GM18519 (cell line): ENCODE measurements at regions not wholly inside any gene's neighbourhood (a gene's known extent, or its start where the extent isn't known, plus 50 kb on each side); places are given as distances from the start of the nearest gene placed in this dataset.

Experiments
- ATAC-seq: cut with Tn5 transposase; IDR thresholded peaks from one replicate; pipeline ENCODE4 v1.9.1; 2021; ENCODE audit warnings: mild to moderate bottlenecking, moderate library complexity; ENCODE audit not compliant: unreplicated experiment, low FRiP score

DNA sequence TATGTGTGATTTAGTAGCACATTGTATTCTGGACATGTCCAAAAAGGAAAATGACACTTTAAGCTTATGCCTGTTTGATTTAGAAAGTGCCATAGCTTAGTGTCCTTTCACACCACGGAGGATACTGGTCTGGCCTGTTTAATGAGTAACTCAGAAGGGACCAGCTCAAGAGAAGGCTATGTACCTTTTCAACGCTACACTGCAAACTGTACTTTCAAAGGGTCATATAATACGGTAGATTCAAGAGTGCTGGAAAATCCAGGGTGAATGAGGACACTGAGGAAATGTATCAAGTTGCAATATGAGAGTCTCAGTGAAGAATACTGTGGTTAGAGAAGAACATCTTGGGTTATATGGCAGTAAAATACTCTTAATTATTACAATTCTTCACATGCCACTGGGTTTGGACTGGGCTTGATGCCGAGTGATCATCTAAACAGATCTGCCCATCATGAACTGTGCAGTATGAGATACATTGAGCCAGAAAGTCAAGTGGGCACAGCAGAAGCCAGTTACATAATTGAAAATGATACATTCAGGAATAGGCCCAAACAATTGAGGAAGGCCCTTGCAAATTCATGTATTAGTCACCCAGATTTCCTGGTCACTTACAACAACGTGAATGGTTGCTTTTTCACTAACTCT lies 1211.5 kb upstream of the CDH9 start:
- no peak for ATAC-seq

DNA sequence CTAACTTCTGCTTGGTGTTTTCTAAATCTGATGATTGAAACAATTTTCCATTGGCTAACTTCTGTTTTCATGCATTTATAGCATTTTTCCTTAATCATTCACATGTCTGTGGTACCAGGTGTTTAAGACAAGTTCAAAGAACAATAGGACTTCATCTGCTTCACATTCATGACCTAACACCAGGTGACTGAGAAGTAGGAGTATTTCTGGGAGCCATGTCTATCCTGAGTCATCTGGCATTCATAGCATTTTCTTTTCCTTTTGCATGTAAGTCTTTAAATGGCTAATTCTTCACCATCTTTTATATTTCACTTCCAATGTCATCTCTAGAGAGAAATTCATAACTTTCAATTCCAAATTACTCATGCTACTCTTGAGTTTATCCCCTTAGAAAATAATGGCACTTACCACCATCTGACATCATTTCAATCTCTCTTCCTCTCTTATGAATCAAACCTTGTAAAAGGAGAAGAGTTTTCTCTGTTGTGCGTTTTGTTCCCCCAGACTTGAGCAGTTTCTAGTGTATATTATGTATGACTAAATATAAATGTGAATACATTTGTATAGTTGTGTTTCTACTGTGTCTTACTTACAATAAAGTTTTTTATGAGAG lies 1196.1 kb upstream of the CDH9 start:
- no peak for ATAC-seq

DNA sequence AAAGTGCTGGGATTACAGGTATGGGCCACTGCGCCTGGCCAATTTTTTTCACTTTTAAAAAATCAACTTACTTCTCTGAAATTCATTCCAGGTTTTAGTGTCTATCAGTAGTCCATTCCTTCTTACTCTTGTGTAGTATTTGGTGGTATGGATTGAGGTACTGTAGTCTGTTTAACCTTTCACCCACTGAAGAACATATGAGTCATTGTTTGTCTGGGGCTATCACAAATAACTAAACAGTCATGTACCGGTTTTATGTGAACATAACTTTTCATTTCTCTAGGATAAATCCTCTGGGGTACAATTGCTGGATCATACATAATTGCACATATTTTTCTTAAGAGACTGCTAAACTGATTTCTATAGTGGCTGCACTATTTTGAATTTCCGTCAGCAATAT lies 1188.0 kb upstream of the CDH9 start:
- ATAC-seq, result no peak

DNA sequence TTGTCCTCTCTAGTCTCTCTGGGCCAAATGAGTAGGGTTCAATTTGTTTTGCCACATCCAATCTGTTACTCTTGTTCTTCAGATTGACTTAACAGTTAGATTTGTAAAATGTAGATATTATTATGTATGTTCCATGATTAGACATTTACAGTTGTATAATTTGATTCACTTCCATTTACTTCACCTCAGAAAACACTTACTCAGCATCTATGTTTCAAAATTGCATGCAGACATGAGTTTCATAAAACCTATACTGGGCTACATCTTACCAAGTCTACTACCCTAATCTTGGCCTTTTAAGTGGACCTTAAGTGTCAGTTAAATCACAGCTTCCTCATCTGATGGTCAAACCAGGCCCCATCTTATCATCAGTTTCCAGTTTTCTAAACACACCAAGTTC lies 1181.2 kb upstream of the CDH9 start:
- no peak for ATAC-seq

DNA sequence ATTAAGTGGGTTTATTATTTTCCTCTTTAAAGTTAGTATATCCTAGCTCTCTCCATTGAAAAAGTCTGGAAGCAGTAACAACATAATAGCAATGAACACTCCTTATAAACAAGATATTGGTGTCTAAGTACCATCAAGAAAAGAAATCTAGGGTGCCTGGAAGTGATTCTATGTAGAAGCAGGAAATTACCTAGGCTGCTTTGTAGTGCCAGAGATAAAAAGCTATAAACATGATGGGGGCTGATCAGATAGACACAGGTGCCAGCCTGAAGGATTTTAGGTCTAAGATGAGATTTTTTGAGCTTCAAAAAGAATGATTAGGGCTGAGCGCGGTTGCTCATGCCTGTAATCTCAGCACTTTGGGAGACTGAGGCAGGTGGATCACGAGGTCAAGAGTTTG lies 1179.3 kb upstream of the CDH9 start:
- ATAC-seq, result no peak

DNA sequence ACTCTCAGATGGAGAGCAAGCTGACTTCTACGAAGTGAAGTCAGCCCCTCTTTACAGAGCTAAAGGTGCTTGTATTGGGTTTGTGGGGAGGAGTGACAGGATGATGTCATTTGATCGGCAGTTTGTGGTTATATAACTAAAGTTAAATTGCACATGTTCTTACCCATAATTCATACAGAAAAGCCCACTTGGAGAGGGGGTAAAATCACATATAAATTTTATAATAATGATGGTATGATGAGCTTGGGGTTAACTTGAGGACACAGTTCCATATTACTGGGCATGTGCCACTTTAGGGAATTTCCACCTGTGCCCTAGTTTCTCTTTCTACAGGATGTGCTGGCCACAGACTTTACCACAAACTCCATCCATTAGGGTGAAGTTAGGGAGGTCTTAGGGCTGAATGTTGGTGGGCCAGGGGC lies 1178.6 kb upstream of the CDH9 start:
- peak; percentile 73 for ATAC-seq

DNA sequence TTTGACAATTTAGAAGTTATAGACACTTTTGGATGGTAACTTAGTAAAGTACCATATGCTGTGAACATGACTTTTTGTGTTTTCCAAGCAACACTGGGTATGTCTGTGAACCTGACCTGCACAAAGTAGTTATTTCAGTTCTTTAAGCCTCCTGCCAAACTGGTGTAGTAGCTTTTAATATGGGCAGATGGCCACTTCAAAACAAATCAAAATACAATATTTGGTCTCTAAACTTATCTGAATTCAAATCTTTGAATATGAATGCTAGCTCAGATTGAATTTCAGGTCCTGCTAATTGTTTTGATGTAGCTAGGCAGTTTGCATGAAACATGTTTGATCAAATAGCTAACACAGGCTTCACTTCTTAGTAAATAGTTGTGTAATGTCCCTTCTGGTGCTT lies 1176.7 kb upstream of the CDH9 start:
- ATAC-seq, result no peak

DNA sequence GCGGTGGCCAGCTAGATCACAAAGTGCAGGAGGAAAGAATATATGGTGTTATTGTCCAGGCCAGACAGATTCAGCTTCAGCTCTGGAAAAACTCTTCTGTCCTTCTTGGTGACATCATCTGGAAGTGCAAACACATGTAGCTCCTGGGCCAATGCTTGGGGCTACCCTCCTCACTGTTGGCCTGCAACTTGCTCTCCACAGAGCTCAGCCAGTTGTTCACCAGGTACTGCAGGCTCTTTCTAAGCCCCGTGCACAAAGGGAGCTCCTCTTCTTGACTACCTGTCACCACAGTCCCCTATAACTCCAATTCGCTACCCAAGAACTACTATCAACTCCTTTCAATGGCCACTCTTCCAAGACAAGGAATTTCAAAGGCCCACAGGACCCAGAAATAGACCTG lies 1175.9 kb upstream of the CDH9 start:
- no peak for ATAC-seq

DNA sequence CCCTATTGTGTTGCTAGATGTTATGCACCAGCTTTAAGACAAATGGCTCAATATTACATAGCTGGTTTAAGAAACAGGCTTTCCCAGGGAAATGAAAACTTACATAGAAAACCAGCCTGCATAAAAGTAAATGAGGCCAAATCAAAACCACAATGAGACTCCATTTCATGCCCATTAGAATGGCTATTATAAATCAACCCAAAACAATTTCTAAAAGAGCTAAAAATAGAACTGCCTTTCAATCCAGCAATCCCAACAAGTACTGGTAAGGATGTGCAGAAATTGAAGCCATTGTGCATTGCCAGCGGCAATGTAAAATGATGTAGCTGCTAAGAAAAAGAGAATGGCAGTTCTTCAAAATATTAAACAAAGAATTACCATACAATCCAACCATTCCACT lies 1170.0 kb upstream of the CDH9 start:
- no peak for ATAC-seq

DNA sequence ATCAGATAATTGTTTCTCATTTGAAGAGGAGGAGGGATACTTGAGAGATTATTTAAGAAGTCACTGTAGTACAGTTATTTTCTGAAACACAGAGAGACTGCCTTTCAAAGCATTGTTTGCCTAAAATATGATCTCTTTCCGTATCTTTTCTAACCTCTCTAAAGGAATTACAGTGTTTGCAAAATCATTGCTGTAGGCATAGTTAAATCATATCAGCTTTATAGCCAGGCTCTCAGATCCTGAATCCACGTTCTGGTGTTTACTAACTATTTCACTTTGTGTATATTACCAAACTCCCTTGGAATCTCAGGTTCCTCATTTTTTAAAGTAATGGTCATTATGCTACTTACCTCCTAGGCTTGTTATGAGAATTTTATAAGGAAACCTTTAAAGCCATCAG lies 1151.6 kb upstream of the CDH9 start:
- no peak for ATAC-seq

DNA sequence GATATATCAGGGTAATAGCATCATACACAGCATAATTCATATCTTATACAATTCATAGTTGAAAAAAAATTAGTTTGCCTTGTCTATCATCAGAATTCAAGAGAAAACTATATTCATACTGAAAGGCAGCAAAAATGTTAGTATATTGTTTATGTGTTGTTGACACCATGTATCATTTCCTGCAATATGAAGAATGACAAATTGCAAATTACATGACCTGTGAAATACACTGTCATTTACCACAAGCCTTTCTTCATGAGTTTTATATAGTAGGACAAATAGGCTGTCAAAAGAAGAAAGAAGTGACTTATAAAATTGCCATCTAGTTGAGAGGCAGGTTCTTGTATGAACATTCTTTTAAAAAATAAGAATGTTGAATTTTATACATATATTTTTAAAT lies 1136.3 kb upstream of the CDH9 start:
- no peak for ATAC-seq

DNA sequence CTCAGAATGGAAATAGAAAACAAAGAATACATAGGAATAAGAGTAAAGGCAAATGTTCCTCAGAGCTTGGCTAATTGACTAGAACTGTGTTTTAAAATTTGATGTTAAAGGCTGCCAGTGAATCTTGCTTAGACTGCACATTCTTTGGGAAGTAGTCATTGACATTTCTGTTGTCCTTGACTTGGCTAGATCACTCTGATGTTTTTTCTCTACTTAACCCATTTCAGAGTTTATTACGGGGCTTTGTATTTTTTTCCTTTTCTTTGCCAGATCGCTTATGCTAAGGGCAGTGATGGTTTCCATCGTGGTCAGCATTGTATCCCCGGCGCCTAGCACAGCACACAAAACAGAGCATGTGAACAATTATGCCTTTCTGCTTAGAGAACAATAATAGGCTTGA lies 1126.7 kb upstream of the CDH9 start:
- ATAC-seq, result no peak

DNA sequence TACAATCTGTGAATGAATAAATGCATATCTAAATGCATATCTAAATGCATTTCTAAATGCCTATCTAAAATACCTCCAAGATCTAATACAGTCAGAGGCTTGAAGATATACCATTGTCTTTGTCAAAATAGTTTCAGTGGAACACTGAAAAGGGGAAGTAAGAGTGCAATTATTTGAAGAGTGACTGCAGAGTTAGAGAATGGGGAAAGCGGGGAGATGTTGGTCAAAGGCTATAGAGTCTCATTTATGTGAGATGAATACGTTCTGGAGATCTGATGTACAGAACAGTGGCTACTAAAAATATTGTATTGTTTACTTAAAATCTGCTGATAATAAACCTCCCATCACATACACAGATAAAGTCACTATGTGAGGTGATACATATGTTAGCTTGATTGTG lies 1126.2 kb upstream of the CDH9 start:
- ATAC-seq, result no peak

DNA sequence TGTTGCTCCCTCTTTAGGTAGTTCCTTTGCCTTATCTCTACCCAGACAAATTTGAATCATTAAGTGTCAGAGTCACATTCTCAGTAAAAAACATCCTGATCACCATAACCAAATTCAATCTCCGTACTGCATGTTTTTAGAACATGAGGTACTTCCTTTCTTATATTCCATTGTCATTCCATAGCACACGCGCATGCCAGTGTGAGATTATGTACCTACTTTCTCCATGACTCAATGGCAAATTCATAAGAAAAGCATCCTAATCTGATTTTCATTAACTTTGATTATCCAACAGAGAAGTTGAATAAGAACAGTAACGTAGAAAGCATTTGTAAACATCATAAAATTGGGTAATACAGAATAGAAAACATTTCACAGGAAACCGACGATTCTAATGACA lies 1118.6 kb upstream of the CDH9 start:
- ATAC-seq, result no peak

DNA sequence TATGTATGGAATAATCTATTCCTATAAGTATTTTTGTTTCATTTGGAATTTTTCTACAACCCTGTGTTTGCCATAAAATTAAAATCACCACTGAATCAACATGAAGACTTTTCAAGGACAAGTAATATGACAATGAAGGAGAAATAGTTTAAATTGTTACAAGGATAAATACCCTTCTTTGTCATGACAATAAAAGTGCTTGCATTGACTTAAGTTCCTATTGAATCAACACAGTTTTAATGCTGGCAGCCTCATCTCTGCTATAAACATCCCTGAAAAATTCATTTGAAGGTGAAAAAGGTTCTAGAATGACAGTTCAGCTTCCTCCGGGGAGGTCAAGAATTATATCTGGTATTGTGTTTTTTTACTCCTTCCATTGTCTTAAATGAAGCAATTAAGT lies 1105.1 kb upstream of the CDH9 start:
- no peak for ATAC-seq

DNA sequence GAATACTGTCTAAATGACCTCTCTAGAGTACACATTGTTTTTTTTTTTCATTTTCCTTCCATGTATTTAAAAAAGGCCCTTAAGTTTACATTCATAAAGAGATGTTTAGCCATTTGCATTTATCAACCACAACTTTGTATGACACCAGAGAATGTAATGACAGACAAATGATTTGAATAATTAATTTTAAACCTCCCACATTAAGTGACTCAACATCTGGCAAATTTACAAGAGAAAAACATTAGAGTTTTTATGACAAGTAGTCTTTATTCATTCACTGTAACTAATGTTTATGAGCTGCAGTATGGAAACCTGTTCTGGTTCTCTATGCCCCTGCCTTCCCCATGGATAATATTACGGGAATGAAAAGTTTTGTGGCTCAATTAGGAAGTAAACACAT lies 1093.8 kb upstream of the CDH9 start:
- no peak for ATAC-seq

DNA sequence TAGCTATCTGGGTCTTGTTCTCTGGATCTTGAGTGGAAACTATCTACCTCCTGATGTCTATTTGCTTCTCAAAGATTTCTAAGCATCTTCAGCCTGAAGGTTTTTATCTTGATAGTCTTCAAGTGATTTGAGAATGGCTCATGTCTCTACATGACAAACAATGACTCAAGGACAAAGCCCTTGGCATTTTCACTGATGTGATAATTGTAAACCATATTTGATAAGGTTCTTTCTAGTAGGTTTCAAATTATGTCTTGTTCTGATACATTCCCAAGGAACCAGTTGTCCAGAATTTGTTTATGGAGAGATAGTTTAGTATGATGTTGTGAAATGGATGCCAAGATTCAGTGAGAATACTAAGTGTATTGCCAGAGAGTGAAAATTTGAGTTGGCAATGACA lies 1079.3 kb upstream of the CDH9 start:
- ATAC-seq, result no peak

DNA sequence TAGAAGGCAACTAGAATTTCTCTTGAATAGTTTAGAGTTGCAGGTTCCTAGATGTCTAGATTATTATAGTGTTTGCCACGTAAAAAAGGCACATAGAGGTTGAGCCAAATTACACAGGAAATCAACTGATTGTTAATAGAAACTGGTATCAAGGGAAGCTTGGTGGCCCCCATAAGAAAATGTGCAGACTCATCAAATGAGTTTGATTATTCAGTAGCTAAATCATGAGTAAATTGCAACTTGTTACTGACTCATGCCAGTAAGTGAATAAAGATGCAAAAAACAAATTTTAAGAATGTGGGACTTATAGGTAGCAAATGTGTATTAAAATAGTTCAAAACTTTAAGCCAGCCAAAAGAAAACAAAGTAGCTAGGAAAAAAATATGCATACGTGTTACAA lies 1078.9 kb upstream of the CDH9 start:
- no peak for ATAC-seq

DNA sequence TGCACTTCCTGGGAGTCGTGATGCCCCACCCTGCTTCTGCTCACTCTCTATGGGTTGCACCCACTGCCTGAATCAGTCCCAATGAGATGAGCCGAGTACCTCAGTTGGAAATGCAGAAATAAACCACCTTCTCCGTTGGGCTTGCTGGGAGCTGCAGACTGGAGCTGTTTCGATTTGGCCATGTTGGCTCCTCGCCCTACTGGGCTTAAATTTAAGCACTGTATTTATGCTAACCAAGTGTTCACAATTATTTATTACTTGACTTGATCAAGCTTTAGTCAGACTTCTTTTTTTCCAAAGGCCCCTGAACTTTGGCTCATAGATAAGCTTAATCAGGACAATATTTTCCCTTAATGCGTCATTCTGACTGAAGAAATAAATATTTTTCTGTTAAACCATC lies 1072.4 kb upstream of the CDH9 start:
- no peak for ATAC-seq

DNA sequence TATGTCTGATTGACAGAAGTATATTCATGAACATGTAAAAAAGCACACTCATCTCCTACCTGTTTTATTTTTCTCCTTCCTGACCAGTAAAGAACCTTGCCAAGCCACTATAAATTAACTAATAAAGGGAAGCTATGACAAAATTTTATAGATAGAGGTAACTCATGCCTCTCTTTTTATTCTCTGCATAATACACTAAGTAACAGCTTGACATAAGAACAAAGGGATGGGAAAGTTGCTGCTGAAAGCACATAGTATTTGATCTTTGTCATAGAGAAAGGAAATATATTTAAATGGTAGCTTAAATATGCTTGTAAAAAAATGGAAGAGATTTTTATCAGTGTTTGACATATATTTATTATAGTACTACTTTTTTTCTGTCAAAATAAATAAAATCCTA lies 1065.7 kb upstream of the CDH9 start:
- ATAC-seq, result no peak

DNA sequence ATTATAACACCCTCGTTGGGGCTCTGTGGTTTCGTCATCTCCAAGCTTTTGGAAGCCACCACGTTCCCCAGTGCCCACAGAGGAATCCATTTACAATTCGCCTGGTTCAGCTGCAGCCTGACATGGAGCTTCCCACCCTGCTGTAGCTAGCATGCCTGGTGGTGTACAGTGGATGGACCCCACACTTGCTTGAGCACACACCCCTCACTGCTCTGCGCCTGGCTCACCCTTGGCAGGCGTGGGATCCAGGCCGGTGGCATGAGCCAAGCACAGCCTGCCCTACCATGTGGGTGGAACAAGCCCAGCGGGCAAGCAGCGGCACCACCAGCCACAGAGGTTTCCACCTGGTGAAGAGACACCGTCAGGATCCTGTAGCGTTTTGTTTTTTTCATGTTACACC lies 1045.7 kb upstream of the CDH9 start:
- ATAC-seq, result no peak

DNA sequence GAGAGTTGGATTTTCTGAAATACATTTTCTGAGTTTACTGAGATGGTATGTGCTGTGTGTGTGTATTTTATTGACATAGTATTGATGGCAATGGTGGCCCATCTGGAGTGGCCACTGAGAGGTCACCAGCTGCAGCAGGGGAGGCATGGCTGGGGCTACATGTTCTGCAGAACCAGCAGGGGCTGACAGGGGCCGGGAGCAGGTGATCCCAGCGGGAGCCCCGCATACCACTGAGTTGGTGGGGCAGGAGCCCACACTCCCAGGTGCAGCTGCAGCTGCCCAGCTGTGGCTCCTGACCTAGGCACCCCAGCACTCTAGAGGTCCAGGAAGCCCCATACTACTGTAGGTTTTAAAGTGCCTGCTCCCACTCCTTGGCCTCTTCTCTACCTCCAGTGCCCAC lies 1044.2 kb upstream of the CDH9 start:
- ATAC-seq, result no peak
